RWPE1 (cell line): ENCODE measurements at regions not wholly inside any gene's neighbourhood (a gene's known extent, or its start where the extent isn't known, plus 50 kb on each side); places are given as distances from the start of the nearest gene placed in this dataset.

Source experiments
- CTCF ChIA-PET: fragments of 350-600 bp; sonication (Branson Sonifier 250); formaldehyde crosslinking; extraction: SDS; loops from one replicate; lab custom pipeline; 2021; lab: Yijun Ruan, JAX
- POLR2A ChIA-PET: fragments of 400-600 bp; formaldehyde crosslinking; extraction: SDS; loops from one replicate; lab custom pipeline; 2020; ENCODE audit warnings: antibody characterized with exemption; ENCODE audit not compliant: low non-redundant PET; lab: Yijun Ruan, JAX
- DNase-seq: peaks from one replicate; pipeline ENCODE4 v3.0.0; 2012; ENCODE audit warnings: low spot score
- H3K27ac ChIP-seq: fragments of 450-650 bp; 2 replicates; pipeline ENCODE4 v1.5.1; 2017
- TF ChIP-seq, protein P1 (sequence below): fragments of 450-650 bp; conservative IDR thresholded peaks from 2 replicates; pipeline ENCODE4 v1.5.1; 2017; ENCODE audit warnings: low read depth, mild to moderate bottlenecking

DNA sequence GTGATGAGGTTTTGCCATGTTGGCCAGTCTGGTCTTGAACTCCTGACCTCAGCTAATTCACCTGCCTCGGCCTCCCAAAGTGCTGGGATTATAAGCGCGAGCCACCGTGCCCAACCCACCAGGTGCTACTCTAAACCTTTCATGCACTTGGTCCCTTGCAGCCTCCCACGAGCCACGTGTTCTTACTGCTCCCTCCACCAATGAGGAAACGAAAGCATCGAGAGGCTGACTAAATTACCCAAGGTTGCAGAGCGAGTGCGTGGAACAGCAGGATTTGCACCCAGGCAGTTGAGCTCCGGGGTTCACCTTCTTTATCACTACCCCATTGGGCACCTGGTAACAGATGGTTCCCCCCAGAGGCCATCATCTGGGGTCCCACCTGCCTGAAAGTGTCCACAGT is 208.3 kb downstream of the LY86 start:
- TF ChIP-seq, protein P1, sequence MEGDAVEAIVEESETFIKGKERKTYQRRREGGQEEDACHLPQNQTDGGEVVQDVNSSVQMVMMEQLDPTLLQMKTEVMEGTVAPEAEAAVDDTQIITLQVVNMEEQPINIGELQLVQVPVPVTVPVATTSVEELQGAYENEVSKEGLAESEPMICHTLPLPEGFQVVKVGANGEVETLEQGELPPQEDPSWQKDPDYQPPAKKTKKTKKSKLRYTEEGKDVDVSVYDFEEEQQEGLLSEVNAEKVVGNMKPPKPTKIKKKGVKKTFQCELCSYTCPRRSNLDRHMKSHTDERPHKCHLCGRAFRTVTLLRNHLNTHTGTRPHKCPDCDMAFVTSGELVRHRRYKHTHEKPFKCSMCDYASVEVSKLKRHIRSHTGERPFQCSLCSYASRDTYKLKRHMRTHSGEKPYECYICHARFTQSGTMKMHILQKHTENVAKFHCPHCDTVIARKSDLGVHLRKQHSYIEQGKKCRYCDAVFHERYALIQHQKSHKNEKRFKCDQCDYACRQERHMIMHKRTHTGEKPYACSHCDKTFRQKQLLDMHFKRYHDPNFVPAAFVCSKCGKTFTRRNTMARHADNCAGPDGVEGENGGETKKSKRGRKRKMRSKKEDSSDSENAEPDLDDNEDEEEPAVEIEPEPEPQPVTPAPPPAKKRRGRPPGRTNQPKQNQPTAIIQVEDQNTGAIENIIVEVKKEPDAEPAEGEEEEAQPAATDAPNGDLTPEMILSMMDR: no peak
- CTCF ChIA-PET: no interaction called here
- DNase-seq: no peak
- POLR2A ChIA-PET: no interaction called here
- no peak overlapping the region for H3K27ac ChIP-seq

DNA sequence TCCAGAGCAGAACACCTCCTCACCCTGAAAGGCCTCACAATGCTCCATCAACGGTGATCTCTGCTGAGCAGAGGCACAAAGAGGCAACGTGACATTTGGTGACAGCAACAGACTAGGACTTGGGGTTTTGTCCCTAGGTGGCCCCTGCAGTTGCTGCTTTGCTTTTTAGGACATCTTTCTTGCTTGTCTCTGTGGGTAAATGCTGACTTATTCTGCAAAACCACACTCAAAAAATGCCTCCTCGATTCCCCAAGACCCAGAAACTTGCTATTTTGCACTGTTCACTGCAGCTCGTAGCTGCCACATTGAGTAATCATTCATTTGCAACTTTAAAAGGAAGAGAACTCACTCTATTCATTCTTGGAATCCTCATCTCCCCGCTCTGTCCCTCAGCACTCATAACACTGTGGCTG is 209.9 kb downstream of the LY86 start:
- H3K27ac ChIP-seq: no peak overlapping the region
- DNase-seq: no peak
- ChIA-PET POLR2A (no interaction called here), CTCF (no interaction called here)
- TF ChIP-seq, protein P1: no peak

DNA sequence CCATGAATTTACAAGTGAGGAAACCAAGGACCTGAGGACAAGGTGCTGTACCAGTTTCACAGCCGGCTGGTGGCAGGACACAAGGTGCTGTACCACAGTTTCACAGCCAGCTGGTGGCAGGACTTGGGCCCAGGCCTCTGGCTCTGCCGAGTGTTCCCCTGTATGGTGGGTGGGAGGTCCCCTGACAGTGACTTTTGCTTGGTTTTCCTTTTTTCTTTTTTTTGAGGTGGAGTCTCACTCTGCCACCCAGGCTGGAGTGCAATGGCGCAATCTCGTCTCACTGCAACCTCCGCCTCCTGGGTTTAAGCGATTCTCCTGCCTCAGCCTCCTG is 212.4 kb downstream of the LY86 start:
- peak overlapping the region; percentile 84 for H3K27ac ChIP-seq
- no peak for DNase-seq
- ChIA-PET POLR2A (no interaction called here), CTCF (no interaction called here)
- TF ChIP-seq, protein P1: no peak

- CTCF ChIA-PET: no interaction called here
- H3K27ac ChIP-seq: peak overlapping the region; percentile 84
- POLR2A ChIA-PET: no interaction called here
- TF ChIP-seq, protein P1: no peak
- no peak for DNase-seq
These were observed 213.2 kb downstream of the LY86 start for GRCh38 chr6:6801635-6802218.

DNA sequence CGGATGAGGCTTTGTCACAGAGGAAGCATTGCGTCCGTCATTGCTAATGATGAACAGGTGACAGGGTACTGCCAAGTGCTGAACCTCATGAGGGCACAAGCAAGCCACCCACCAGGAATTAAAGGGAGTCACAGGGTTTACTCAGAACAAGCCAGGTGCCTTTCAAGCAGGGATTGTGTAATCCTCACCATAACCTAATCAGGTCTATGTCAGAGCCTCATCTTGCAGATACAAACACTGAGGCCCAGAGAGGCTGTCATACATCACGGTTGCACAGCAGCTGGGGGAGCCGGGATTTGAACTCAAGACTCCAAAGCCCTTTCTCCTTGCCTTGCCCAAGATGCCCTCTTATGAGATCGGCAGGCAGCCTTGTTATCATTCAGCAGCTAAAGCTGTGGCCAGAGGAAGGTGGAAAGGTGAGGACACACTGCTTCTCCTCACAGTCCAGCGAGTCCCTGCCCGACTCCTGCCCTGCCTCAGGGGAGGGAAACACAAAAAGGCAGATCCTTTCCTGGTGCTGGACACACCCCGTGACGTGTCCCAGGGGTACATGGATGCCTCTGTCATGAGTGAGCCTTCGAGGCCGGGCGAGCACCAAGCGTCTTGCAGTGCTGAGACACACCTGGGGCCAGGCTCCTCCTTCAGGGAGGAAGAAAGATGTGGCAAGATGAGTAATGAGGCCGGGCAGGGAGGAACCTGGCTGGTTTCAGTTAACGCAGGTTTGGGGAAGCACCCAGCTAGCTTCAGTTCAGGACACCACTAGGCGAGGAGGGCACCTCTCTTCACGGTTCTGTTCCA is 214.9 kb downstream of the LY86 start:
- ChIA-PET CTCF (no interaction called here), POLR2A (no interaction called here)
- peak overlapping the region; percentile 84 for H3K27ac ChIP-seq
- TF ChIP-seq, protein P1: no peak
- DNase-seq: peak; percentile 97

- ChIA-PET POLR2A (interaction anchor here (0.7 kb wide), 1 partner anchor 21 kb away, joined by 4 read pairs; no protein-coding TSS in a partner anchor), CTCF (interaction anchor here (0.5 kb wide), 1 partner anchor 86 kb away, joined by 6 read pairs; no protein-coding TSS in a partner anchor)
- peak overlapping the region; percentile 84 for H3K27ac ChIP-seq
- DNase-seq: no peak
- TF ChIP-seq, protein P1: no peak
These were observed 216.5 kb downstream of the LY86 start for GRCh38 chr6:6804843-6805615.
